ENCODE measurements at regions not wholly inside any gene's neighbourhood (a gene's known extent, or its start where the extent isn't known, plus 50 kb on each side); places are given as distances from the start of the nearest gene placed in this dataset.

- TF ChIP-seq CTCF (IDR thresholded peaks at IDR 0.05) (no peak), POLR2A (IDR thresholded peaks at IDR 0.05) (no peak)
Measured at GRCh38 chr15:63453186-63453905, 51.0 kb upstream of the USP3 start.
